ENCODE measurements at regions not wholly inside any gene's neighbourhood (a gene's known extent, or its start where the extent isn't known, plus 50 kb on each side); places are given as distances from the start of the nearest gene placed in this dataset.

- no peak overlapping the region for H3K4me3 ChIP-seq
- no peaks in the 10 kb centered on the region for H3K27me3 ChIP-seq
- no peak overlapping the region for H3K27ac ChIP-seq
- no peaks in the 10 kb centered on the region for H3K36me3 ChIP-seq
- TF ChIP-seq, protein P1, sequence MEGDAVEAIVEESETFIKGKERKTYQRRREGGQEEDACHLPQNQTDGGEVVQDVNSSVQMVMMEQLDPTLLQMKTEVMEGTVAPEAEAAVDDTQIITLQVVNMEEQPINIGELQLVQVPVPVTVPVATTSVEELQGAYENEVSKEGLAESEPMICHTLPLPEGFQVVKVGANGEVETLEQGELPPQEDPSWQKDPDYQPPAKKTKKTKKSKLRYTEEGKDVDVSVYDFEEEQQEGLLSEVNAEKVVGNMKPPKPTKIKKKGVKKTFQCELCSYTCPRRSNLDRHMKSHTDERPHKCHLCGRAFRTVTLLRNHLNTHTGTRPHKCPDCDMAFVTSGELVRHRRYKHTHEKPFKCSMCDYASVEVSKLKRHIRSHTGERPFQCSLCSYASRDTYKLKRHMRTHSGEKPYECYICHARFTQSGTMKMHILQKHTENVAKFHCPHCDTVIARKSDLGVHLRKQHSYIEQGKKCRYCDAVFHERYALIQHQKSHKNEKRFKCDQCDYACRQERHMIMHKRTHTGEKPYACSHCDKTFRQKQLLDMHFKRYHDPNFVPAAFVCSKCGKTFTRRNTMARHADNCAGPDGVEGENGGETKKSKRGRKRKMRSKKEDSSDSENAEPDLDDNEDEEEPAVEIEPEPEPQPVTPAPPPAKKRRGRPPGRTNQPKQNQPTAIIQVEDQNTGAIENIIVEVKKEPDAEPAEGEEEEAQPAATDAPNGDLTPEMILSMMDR (IDR thresholded peaks at IDR 0.05): no peak
- TF ChIP-seq POLR2A (IDR thresholded peaks at IDR 0.05): no peak
- TF ChIP-seq POLR2AphosphoS5 (IDR thresholded peaks at IDR 0.05; ENCODE audit: insufficient read depth in 1 of 2, low read depth in 1 of 2): no peak
- H3K9me3 ChIP-seq: no peaks in the 10 kb centered on the region
- DNase-seq (ENCODE audit: extremely low spot score in 2 of 2): no peak
- intact Hi-C loops (cut with DNase I): no loop called here
- no peaks in the 10 kb centered on the region for H3K4me1 ChIP-seq
These were observed 337.3 kb downstream of the DTWD2 start for GRCh38 chr5:118651002-118651401.

DNA sequence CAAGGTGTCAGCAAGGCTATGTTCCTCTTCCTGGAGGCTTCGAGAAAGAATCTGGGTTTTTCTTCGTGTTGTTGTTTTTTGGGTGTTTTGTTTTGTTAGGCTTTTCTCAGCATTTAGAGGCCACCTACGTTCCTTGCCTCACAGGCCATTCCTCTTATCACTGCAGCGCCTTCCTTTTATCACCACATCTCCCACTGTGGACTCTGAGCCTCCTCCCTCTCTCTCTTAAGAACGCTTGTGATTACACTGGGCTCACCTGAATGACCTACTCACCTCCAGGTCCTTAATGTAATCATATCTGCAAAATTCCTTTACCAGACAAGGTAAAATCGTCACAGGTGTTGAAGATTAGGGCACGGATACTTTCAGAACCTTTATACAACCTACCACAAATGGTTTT, 340.8 kb downstream of the DTWD2 start:
- intact Hi-C loops (cut with DNase I): no loop called here
- H3K36me3 ChIP-seq: no peaks in the 10 kb centered on the region
- no peaks in the 10 kb centered on the region for H3K9me3 ChIP-seq
- no peak for DNase-seq (ENCODE audit: extremely low spot score in 2 of 2)
- TF ChIP-seq, protein P1 (IDR thresholded peaks at IDR 0.05): no peak
- TF ChIP-seq POLR2A (IDR thresholded peaks at IDR 0.05) (no peak), POLR2AphosphoS5 (IDR thresholded peaks at IDR 0.05; ENCODE audit: insufficient read depth in 1 of 2, low read depth in 1 of 2) (no peak)
- H3K27ac ChIP-seq: no peak overlapping the region
- no peaks in the 10 kb centered on the region for H3K27me3 ChIP-seq
- no peaks in the 10 kb centered on the region for H3K4me1 ChIP-seq
- no peak overlapping the region for H3K4me3 ChIP-seq

DNA sequence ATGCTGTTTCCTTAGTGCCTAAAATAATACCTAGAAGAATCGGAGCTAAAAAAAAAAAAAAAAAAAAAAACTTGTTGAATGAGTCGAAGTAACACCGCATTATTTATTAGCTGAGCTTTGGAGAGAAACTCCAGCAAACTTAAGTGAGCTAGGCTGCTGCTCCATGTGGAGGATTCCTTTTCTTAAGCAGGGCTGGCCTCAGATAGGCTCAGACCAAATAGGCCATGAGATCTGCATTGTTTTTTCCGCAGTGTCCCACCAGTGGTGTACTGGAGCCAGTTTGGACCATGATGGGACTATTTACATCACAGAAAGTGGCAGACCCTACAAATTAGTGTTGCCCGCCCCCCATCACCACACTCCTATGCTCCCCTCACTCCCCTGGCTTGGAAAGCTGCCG, 341.4 kb downstream of the DTWD2 start:
- no peaks in the 10 kb centered on the region for H3K36me3 ChIP-seq
- no peaks in the 10 kb centered on the region for H3K4me1 ChIP-seq
- no peak for DNase-seq (ENCODE audit: extremely low spot score in 2 of 2)
- intact Hi-C loops (cut with DNase I): no loop called here
- TF ChIP-seq, protein P1 (IDR thresholded peaks at IDR 0.05): no peak
- no peak for TF ChIP-seq POLR2A (IDR thresholded peaks at IDR 0.05)
- TF ChIP-seq POLR2AphosphoS5 (IDR thresholded peaks at IDR 0.05; ENCODE audit: insufficient read depth in 1 of 2, low read depth in 1 of 2): no peak
- H3K27ac ChIP-seq: no peak overlapping the region
- H3K27me3 ChIP-seq: no peaks in the 10 kb centered on the region
- no peak overlapping the region for H3K4me3 ChIP-seq
- no peaks in the 10 kb centered on the region for H3K9me3 ChIP-seq

GRCh38 chr5:118637947-118638670, 350.2 kb downstream of the DTWD2 start:
- Histone ChIP-seq H3K36me3 (no peaks in the 10 kb centered on the region), H3K9me3 (peaks cover 5% of the 10 kb centered on the region), H3K27me3 (no peaks in the 10 kb centered on the region), H3K4me3 (no peak overlapping the region), H3K27ac (no peak overlapping the region), H3K4me1 (no peaks in the 10 kb centered on the region)
- intact Hi-C loops (cut with DNase I): no loop called here
- no peak for DNase-seq (ENCODE audit: extremely low spot score in 2 of 2)
- TF ChIP-seq, protein P1 (IDR thresholded peaks at IDR 0.05): no peak
- TF ChIP-seq POLR2A (IDR thresholded peaks at IDR 0.05) (no peak), POLR2AphosphoS5 (IDR thresholded peaks at IDR 0.05; ENCODE audit: insufficient read depth in 1 of 2, low read depth in 1 of 2) (no peak)

GRCh38 chr5:118628660-118629354, 359.5 kb downstream of the DTWD2 start:
- Histone ChIP-seq H3K36me3 (no peaks in the 10 kb centered on the region), H3K27me3 (no peaks in the 10 kb centered on the region), H3K27ac (no peak overlapping the region), H3K4me1 (no peaks in the 10 kb centered on the region), H3K9me3 (no peaks in the 10 kb centered on the region), H3K4me3 (no peak overlapping the region)
- DNase-seq (ENCODE audit: extremely low spot score in 2 of 2): no peak
- TF ChIP-seq POLR2AphosphoS5 (IDR thresholded peaks at IDR 0.05; ENCODE audit: insufficient read depth in 1 of 2, low read depth in 1 of 2): no peak
- TF ChIP-seq POLR2A (IDR thresholded peaks at IDR 0.05): no peak
- TF ChIP-seq, protein P1 (IDR thresholded peaks at IDR 0.05): no peak
- intact Hi-C loops (cut with DNase I): no loop called here

Measured in vagina (tissue), 2 donors.